ENCODE measurements at regions not wholly inside any gene's neighbourhood (a gene's known extent, or its start where the extent isn't known, plus 50 kb on each side); places are given as distances from the start of the nearest gene placed in this dataset.

GRCh38 chr2:239760596-239760995, 264.5 kb downstream of the NDUFA10 start:
- TF ChIP-seq, protein P1, sequence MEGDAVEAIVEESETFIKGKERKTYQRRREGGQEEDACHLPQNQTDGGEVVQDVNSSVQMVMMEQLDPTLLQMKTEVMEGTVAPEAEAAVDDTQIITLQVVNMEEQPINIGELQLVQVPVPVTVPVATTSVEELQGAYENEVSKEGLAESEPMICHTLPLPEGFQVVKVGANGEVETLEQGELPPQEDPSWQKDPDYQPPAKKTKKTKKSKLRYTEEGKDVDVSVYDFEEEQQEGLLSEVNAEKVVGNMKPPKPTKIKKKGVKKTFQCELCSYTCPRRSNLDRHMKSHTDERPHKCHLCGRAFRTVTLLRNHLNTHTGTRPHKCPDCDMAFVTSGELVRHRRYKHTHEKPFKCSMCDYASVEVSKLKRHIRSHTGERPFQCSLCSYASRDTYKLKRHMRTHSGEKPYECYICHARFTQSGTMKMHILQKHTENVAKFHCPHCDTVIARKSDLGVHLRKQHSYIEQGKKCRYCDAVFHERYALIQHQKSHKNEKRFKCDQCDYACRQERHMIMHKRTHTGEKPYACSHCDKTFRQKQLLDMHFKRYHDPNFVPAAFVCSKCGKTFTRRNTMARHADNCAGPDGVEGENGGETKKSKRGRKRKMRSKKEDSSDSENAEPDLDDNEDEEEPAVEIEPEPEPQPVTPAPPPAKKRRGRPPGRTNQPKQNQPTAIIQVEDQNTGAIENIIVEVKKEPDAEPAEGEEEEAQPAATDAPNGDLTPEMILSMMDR (IDR thresholded peaks at IDR 0.05; ENCODE audit: insufficient read depth, low read depth, low read length): no peak
- no peak for DNase-seq (ENCODE audit: low read depth)
- no peak overlapping the region for H3K4me3 ChIP-seq (ENCODE audit: low read depth, low read length)

- no peak overlapping the region for H3K4me3 ChIP-seq (ENCODE audit: low read depth, low read length)
- TF ChIP-seq, protein P1 (IDR thresholded peaks at IDR 0.05; ENCODE audit: insufficient read depth, low read depth, low read length): no peak
- DNase-seq (ENCODE audit: low read depth): peak; percentile 15
Observed at GRCh38 chr2:239758279-239758877, 266.8 kb downstream of the NDUFA10 start.

DNA sequence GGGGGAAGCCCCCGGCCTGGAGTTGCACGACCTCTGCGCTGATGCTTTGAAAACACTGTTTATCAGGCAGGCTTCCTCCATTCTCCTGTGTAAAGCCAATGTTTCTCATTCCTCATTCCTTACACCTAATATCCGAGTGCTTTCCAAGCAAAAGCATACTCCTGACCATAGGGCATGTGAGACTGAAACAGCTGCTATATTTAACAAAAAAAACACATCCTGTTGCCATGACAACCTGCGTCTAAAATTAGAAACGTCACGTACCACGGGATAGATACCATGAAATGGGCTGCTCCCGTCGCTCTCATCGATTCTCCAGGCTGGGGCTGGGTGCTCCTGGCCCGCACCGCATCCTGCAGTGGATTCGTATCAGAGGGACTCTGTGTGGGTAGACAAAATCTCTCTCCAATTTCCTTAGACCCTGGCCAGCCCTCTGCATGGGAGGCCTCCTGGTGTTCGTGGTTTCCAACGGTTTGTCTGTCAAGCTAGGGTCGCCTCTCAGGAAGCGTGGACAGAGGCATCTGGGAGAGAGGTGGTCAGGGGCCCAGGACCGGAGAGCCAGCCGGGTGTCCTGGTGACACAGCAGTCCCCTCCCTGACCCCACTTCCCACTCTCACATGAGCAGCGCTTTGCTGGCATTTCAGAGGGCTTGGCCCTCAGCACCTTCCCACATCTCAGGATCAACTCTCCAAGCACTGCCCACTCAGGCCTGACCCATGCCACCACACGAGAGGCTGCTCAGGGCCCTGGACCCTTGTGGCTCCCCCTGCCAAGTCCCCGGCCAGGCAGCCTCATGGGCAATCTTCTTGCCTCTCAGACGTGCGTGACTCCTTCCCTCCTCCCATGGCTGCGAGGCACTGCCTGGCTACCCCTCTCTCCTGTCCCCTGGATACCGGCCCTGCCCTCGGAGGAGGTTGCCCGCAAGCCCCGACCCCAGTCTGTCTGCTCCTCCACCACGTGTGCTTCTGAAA, 268.1 kb downstream of the NDUFA10 start:
- TF ChIP-seq, protein P1 (IDR thresholded peaks at IDR 0.05; ENCODE audit: insufficient read depth, low read depth, low read length): no peak
- peak; percentile 16 for DNase-seq (ENCODE audit: low read depth)
- H3K4me3 ChIP-seq (ENCODE audit: low read depth, low read length): no peak overlapping the region

GRCh38 chr2:239756031-239756789, 268.9 kb downstream of the NDUFA10 start:
- DNase-seq (ENCODE audit: low read depth): no peak
- TF ChIP-seq, protein P1 (IDR thresholded peaks at IDR 0.05; ENCODE audit: insufficient read depth, low read depth, low read length): no peak
- H3K4me3 ChIP-seq (ENCODE audit: low read depth, low read length): no peak overlapping the region

- TF ChIP-seq, protein P1 (IDR thresholded peaks at IDR 0.05; ENCODE audit: insufficient read depth, low read depth, low read length): no peak
- H3K4me3 ChIP-seq (ENCODE audit: low read depth, low read length): no peak overlapping the region
- no peak for DNase-seq (ENCODE audit: low read depth)
Observed at GRCh38 chr2:239753401-239753837, 271.7 kb downstream of the NDUFA10 start.

DNA sequence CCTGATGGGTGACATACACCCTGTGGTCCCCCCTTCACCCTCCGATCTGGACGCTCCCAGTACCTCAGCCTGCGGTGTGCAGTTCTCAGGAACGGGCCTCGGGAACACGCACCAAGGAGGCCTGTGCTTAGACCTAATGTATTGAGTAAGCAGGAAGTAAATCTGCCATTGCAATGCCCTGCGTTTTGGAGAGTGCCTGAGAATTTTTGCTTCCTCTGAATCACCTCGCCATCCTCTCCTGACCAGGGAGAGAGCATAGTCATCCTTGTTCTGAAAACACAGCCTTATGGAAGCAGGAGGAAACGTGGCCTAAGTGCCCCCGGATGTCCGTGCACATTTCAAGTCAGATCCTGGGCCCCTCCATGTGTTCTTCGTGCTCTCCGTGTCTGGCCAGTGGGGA, 272.2 kb downstream of the NDUFA10 start:
- no peak overlapping the region for H3K4me3 ChIP-seq (ENCODE audit: low read depth, low read length)
- no peak for DNase-seq (ENCODE audit: low read depth)
- TF ChIP-seq, protein P1 (IDR thresholded peaks at IDR 0.05; ENCODE audit: insufficient read depth, low read depth, low read length): no peak
